ENCODE measurements at regions not wholly inside any gene's neighbourhood (a gene's known extent, or its start where the extent isn't known, plus 50 kb on each side); places are given as distances from the start of the nearest gene placed in this dataset.
"Not testable (repeated sequence)": the region's sequence is repeated elsewhere in the genome, so short reads cannot be mapped to it uniquely, and the experiment has no call there.

DNA sequence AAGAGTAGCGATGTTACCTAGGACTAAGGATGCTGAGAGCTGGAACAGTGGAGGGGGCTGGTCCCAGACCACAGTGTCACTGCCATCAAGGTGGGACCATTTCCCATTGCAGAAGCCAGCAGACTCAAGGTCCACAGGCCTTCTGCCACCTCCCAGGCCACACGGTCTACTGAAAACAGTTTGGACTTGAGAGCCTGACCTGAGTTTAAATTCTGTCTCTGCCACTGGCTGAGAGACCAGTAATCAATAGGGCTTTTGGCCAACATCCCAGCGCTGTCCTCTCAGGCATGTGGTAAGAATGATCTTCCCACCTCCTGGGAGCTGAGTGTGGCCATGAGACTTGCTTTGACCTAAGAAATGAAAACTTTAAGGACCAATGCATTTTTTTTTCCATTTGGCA lies 331.4 kb upstream of the CDH5 start:
- FAIRE-seq (no peak), DNase-seq (ENCODE audit: insufficient read length, low spot score) (no peak)

DNA sequence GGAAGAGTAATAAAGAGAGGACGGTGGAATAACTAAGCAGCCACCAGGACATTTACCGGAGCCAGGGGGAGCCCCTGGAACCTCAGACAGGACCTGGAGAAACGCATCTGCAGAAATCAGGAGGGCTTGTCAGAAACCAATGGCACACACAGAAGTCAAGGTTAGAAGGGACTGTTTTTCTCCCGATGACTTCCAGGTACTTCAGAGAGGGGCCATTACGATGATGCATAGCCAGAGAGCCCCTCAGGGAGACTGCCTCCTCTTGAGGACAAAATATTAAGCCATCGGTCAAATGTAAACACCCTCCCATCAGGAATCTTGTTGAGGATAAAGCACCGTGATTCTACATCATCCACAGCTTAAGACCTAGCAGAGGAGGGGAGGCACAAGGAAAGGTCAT lies 333.6 kb upstream of the CDH5 start:
- DNase-seq (ENCODE audit: insufficient read length, low spot score) = no peak
- FAIRE-seq = no peak

DNA sequence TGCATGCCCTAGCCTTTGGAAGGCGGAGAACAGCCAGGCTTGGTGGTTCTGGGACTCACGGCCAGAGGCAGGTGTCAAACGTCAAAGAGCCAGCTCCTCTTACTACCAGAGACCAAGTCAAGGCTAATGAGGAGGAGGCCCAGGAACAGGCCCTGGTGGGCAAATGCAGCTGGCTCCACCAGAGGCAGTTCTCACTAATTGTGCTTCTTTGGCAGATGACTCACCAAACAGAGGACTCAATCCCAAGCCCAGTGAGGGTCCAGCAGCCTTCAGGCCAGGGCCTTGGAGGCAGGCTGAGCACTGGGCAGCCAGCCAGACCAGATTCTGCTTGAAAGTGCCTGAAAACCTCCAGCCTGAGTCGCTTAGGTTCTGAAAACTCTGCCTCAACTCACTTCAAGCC lies 336.5 kb upstream of the CDH5 start:
- no peak for FAIRE-seq
- DNase-seq (ENCODE audit: insufficient read length, low spot score) = no peak

DNA sequence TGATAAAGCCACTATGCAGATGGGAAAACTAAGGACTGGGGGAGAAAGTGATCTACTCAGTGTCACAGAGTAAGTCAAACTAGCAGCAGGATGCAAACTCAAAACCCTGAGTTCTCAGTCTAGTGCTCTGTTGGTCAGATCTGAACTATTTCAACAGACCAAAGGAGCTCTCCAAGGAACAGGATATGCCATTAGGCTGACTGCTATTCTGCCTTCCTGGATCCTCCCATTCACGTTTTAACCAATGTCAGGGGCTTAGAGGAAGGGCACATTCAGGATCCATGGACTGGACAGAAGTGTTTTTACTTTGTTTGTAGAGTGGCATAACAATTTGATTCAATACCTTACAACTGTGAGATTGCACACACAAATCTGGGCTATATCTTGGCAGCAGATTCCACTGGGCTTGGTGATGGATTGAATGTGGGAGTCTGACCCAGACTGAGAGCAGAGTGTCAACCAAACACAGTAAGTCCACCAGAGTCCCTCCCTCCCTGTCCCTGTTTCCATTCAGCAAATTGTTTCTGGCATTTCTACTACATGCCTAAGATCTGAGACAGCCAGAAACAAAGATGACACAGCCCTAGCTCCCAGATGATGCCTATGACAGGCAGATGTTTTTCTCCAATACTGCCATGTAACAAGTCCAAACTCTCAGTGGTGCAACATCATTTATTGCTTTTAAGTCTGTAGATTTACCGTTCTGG lies 337.8 kb upstream of the CDH5 start:
- DNase-seq (ENCODE audit: insufficient read length, low spot score) = no peak
- FAIRE-seq = no peak

DNA sequence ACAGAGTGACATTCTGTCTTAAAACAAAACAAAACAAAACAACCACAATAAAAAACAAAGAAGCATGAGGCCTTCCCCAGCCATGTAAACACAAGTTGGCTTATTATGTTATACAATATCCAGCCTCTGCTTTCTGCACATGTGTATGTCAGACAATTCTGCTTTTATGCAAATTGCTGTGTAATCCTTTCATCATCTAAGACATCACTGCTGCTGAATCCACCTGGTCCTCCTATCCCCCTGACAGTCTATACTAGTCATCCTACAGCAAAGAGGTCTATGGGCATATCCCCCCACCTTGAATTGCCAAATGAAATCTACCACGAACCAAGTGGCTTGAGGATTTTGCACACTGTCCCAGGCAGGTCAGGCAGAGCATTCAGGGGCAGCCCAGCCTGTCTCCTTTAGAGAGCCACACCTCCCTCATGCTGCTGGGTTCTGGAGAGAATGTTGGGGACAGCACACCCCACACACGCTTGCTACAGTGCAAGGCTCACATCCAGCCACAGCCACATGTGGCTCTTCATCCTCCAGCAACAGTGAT lies 339.6 kb upstream of the CDH5 start:
- FAIRE-seq (no peak), DNase-seq (ENCODE audit: insufficient read length, low spot score) (no peak)

DNA sequence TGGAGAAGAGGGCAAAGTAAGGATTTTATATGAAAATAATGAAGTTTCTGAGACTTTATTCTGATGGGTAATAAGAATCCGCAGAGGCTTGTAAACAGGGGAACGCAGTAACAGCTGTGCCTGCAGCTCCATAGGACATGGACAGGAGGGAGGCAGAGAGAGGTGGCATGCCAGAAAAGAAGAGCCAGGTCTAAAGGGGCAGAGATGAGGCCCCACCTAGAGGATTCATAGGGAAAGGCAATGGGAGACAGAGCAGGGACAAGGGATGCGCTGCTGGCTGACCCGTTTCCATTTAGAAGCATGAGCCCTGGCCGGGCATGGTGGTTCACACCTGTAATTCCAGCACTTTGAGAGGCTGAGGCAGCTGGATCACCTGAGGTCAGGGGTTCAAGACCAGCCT lies 340.3 kb upstream of the CDH5 start:
- FAIRE-seq (no peak), DNase-seq (ENCODE audit: insufficient read length, low spot score) (no peak)

DNA sequence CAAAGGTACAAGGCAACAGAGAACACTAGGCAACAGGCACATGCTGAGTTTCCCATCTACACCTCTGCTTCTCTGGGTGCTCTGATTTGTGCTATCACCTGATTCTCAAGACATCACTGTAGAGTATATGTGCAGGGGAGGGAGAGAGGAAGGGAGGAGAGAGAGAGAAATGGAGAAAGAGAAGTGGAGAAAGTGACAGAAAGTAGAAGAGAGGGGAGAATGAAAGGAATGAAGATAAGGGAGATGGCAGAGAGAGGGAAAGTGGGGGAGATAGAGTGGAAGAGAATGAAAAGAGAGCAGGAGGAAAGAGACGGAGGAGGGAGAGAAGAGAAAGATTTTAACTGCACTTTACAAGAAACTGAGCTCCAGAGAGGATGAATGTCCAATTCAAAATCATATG lies 340.7 kb upstream of the CDH5 start:
- DNase-seq (ENCODE audit: insufficient read length, low spot score) (no peak), FAIRE-seq (no peak)

DNA sequence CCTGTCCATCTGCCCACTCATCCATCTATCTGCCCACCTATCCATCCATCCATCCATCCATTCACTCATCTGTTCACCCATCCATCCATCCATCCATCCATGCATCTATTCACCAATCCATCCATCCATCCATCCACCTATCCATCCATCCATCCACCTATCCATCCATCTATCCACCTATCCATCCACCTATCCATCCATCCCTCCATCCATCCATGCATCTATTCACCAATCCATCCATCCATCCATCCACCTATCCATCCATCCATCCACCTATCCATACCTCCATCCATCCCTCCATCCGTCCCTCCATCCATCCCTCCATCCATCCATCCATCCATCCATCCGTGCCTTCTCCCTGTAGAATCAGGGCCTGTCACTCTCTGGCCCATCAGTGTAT lies 341.9 kb upstream of the CDH5 start:
- FAIRE-seq; DNase-seq (ENCODE audit: insufficient read length, low spot score): not testable (repeated sequence)

DNA sequence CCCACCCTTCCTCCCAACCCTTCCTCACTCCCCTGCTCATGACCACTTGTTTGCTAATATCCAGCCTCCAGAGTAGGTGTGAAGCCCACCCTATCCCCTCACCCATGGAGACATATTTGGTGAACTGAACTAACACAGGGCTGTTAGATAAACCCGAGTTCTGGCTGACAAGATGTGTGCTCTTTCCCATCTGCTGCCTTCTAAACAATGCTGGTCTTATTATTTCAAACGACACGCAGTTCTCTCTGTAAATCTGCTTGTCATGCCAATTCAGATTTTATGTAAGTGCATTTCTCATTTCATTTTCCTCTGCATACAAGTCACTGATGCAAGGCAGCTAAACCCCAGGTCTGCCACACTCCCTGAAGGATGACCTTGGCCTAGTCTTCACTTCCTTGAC lies 343.0 kb upstream of the CDH5 start:
- DNase-seq (ENCODE audit: insufficient read length, low spot score) (no peak), FAIRE-seq (no peak)

DNA sequence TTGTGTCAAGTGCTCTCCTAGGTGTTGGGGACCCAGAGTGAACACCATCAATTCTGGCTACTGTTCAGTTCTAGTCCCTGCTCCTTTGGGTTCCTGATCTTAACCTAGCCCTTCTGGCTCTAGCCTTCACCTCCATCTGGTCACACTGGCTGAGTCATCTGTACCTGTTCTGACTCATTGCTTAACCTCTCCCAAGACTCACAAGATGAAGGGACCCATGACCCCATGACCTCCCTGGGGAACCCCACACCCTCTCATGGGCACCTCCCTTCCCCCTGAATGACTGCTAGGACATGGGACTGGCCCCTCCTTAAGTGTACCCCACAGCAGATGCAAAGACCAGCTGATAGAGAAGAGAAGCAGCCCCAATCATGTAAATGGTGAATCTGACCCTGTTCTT lies 345.8 kb upstream of the CDH5 start:
- FAIRE-seq (no peak), DNase-seq (ENCODE audit: insufficient read length, low spot score) (no peak)

DNA sequence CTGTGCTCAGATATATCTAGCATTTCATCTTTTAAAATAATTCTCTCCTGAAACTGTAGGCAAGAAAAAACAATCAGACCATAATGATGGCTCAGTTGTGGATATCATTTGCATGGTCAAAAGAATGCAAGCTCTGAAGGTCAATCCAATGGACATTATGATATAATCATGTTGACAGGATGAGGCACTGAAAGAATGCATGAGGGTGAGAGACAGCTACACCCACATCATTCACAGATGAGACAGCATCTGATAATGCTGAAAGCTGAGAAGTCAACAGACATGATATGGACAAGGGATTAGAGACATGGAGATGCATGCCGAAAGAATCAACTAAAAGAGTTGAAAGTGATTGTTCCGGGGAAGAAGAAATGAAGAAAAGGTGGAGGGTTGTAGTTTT lies 346.4 kb upstream of the CDH5 start:
- DNase-seq (ENCODE audit: insufficient read length, low spot score) = no peak
- no peak for FAIRE-seq

DNA sequence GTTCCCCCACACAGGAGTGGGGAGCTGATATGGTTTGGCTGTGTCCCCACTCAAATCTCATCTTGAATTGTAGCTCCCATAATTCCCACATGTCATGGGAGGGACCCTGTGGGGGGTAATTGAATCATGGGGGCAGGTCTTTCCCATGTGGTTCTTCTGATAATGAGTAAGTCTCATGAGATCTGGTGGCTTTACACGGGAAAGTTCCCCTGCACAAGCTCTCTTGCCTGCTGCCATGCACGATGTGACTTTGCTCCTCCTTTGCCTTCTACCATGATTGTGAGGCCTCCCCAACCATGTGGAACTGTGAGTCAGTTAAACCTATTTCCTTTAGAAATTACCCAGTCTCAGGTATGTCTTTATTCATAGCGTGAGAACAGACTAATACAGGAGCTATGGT lies 347.0 kb upstream of the CDH5 start:
- not testable (repeated sequence) for DNase-seq (ENCODE audit: insufficient read length, low spot score); FAIRE-seq

DNA sequence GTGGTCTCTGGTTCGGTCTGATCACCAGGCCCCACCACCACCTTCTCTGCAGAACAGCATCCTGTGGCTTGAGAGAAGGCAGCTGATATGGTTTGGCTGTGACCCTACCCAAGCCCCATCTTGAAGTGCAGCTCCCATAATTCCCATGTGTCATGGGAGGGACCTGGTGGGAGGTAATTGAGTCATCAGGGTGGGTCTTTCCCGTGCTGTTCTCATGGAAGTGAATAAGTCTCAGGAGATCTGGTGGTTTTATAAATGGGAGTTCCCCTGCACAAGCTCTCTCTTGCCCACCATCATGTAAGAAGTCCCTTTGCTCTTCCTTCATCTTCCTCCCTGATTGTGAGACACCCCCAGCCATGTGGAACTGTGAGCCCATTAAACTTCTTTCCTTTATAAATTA lies 352.3 kb upstream of the CDH5 start:
- FAIRE-seq (no peak), DNase-seq (ENCODE audit: insufficient read length, low spot score) (no peak)

DNA sequence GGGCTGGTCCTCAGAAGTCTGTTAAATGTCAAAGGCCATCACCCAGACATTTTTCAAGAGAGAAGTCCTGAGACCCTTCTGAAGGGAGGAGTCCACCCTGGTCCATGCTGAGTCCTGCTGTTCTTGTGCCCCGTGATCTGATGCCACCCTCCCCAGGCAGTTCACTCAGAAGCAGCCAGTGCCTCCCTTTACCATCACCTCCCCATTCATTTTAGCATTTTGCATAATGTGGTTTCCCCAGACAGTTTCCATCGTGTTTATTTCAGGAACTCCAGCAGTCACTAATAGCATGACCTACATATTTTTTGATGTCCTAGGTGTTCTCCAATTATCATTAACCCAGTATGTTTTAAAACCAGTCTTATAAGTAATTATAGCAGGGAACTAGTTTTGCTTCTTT lies 353.0 kb upstream of the CDH5 start:
- DNase-seq (ENCODE audit: insufficient read length, low spot score) (no peak), FAIRE-seq (no peak)

DNA sequence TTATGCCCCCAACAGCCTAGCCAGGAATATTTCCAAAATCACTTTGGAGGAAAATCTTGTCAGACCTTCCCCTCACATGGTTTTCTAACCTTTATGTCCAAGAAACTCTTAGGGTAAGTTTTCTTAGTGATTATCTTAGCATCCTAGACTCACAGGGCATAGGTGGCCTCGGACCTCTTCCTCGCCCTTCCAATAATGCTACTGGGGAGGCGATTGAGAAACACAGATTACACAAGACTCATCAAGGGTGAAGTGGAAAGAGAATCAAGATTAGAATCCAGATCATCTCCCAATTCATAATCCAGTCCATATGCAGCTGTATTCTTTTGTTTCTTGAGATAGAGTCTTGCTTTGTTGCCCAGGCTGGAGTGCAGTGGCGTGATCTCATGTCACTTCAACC lies 358.4 kb upstream of the CDH5 start:
- DNase-seq (ENCODE audit: insufficient read length, low spot score) = no peak
- FAIRE-seq = no peak

DNA sequence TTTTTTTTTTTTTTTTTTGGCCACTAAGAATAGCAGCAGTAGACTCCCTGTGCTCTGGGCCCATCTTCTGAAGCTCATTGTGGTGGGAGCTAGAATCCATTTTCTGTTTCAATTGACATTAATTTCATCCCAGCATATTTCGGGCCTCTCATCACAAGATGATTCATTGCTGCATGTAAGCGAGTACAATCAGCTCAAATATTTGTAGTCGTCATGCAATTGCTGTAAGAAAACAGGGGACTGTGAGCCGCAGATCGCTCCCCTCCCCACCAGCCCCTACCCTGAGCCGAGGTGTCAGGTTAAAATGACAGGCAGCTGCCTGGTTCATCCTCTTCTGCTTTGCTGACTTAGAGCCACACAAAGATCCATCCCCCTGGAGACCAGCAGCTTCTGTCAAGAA lies 358.8 kb upstream of the CDH5 start:
- DNase-seq (ENCODE audit: insufficient read length, low spot score) (no peak), FAIRE-seq (no peak)

DNA sequence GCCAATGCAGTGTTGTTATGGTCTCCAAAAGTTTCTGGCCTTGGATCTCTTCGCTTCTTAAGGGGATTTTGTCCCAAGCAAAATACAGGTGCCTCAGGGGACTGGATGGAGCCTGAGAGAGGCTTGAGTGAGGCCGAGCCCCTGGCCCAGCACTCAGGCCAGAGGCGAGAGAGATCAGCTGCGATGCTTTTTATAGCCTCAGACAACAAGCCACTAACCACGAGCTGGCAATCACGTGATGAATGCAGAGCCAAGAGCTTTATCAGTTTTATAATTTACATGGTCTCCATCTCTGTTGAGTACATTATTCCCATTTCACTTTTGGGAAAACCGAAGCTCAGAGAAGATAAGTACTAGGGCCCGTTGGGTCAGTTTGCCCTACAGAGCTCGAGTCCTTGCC lies 360.0 kb upstream of the CDH5 start:
- FAIRE-seq = no peak

DNA sequence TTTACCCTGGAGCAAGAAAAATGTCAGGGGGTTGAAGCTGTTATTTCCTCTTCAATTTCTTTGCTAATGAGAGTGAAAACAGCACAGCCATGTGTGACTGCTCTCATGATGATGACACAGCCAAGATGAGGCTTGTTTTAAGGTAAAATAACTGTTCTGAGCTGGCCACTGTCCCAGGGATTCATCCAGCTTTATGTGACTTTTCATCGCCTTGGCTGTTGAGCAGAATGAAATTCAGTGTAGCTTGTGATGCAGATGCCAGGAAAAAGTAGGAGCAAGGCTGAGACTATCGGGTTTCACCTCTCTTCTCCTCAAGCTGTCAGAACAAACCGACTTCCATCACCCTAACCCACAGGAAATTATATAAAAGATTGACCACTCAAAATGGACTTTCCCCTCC lies 361.8 kb upstream of the CDH5 start:
- DNase-seq (ENCODE audit: insufficient read length, low spot score) = no peak

More for the DNA sequence above, 360.0 kb upstream of the CDH5 start:
- no peak for DNase-seq (ENCODE audit: insufficient read length, low spot score)

DNA sequence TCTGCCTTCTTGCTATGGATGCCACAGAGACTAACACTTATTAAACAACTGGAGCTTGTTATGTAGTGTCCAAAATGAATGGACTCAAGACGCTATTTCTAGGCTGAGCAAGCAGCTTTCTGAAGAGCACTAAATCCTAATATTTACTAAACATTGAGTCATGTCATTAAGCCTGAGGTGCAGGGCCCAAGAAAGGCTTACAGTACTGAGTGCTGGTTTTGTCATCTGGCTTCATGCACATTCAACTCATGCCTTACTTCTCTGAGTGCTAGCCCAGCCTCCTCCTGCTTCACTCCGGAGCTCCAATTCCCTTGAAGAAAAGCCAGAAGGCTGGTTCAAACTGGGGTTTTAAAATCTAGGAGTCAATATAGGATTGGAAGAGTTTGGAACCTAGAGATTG lies 363.3 kb upstream of the CDH5 start:
- FAIRE-seq (no peak), DNase-seq (ENCODE audit: insufficient read length, low spot score) (no peak)

More for the DNA sequence above, 361.8 kb upstream of the CDH5 start:
- no peak for FAIRE-seq

DNA sequence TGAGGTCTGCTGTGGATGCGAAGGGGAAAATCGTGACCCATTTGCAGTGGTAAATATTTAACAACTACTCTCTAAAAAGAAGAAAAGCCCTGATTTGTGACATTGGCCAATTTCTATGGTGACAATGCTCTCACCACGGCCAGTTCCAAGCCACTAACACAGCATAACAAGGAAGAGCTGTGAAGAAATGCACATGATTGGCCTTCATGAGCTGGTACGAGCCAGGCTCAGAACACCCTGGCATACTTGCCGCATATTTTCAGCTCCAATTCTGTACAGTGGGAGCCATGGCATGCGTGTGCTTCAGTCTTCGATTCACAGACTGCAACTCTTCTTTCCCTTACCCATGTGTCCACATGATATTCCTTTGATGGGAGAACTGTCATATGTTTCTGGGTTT lies 363.9 kb upstream of the CDH5 start:
- FAIRE-seq (no peak), DNase-seq (ENCODE audit: insufficient read length, low spot score) (no peak)

DNA sequence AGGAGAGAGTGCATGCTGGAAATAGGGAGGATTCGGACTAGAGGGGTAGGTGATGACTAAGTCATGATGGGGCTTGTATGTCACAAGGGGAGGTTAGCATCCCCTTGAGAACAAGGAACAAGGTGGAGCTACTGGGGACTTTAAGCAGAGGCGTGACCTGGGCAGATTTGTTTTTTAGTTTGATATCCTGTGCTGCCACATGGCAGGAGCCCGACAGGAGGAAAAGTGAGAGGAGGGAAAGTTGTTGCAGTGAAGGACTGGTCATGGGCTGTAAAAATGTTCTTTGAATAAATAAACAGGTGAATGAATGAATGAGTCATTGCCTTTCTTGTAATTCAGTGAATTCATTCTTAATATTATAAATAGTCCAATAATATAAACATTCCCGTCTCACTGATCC lies 365.1 kb upstream of the CDH5 start:
- DNase-seq (ENCODE audit: insufficient read length, low spot score) (no peak), FAIRE-seq (no peak)

DNA sequence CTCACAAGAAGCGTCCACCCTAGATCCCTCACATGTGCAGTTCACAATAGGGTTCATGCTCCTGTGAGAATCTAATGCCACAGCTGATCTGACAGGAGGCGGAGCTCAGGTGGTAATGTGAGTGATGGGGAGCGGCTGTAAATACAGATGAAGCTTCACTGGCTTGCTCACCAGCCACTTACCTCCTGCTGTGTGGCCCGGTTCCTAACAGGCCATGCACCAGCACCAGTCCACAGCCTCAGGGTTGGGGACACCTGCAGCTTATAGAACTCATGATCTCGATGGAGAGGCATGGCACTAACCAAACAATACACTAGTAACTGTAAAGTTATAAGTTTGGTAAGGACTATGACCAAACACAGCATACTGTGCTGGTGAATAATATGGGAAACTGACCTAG lies 368.0 kb upstream of the CDH5 start:
- FAIRE-seq (no peak), DNase-seq (ENCODE audit: insufficient read length, low spot score) (no peak)

DNA sequence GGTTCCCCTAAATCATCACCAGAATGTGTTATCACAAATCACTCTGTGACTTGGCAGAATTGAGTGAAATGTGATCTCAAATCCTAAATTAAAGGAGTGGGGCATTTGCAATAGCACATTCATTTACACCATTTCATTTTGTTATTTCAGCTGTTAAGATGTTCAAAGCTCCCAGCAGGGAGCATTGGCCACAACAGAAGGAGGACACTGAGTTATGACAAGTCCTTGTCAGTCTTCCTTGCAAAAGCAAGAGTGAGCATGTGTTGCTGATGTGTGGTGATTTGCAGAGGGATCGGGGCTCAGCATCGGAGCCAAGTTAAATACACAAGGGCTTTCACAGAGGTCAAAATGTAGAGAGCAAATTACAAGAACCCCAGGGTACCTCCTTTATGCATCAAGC lies 372.2 kb upstream of the CDH5 start:
- FAIRE-seq (no peak), DNase-seq (ENCODE audit: insufficient read length, low spot score) (no peak)

All from GM19239 (cell line).